AG04449 (cell line): ENCODE measurements at regions not wholly inside any gene's neighbourhood (a gene's known extent, or its start where the extent isn't known, plus 50 kb on each side); places are given as distances from the start of the nearest gene placed in this dataset.

Experiments used
- CTCF ChIA-PET: fragments of 350-600 bp; formaldehyde crosslinking; extraction: SDS; loops from one replicate; lab custom pipeline; 2021; ENCODE audit warnings: antibody characterized with exemption; lab: Yijun Ruan, JAX
- POLR2A ChIA-PET: fragments of 400-600, 350-600 bp; formaldehyde crosslinking; extraction: SDS; loops from one replicate; lab custom pipeline; 2020; ENCODE audit warnings: antibody characterized with exemption, inconsistent platforms; lab: Yijun Ruan, JAX
- DNase-seq: peaks from one replicate; pipeline ENCODE4 v3.0.0-alpha.2; 2010; ENCODE audit warnings: low read depth, low spot score
- H3K4me3 ChIP-seq: 2 replicates; pipeline ENCODE4 v1.5.1; 2011; ENCODE audit warnings: low read depth, mild to moderate bottlenecking, control low read depth, low read length
- TF ChIP-seq, protein P1 (sequence below): IDR thresholded peaks from one replicate; pipeline ENCODE4 v1.5.1; 2011; ENCODE audit warnings: mild to moderate bottlenecking, moderate library complexity, low read length, control low read depth, inconsistent platforms; ENCODE audit not compliant: insufficient read depth; ENCODE audit errors: missing control alignments

DNA sequence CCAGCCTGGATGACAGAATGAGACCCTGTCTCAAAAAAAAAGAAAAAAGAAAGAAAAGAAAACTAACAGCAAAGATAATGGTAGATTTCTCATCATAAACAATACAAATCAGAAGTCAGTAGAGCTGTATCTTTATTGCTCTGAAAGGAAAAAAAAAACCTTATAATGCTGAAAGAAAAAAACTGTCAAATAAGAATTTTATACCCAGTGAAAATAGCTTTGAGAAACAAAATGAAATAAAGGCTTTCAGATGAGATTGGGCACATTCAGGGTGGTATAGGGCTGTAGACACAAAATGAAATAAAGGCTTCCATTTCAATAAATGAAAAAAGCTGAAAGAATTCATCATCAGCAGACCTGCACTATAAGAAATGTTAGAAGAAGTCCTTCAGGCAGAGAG lies 105.0 kb upstream of the FOXN3 start:
- H3K4me3 ChIP-seq: no peak overlapping the region
- POLR2A ChIA-PET: no interaction called here
- TF ChIP-seq, protein P1, sequence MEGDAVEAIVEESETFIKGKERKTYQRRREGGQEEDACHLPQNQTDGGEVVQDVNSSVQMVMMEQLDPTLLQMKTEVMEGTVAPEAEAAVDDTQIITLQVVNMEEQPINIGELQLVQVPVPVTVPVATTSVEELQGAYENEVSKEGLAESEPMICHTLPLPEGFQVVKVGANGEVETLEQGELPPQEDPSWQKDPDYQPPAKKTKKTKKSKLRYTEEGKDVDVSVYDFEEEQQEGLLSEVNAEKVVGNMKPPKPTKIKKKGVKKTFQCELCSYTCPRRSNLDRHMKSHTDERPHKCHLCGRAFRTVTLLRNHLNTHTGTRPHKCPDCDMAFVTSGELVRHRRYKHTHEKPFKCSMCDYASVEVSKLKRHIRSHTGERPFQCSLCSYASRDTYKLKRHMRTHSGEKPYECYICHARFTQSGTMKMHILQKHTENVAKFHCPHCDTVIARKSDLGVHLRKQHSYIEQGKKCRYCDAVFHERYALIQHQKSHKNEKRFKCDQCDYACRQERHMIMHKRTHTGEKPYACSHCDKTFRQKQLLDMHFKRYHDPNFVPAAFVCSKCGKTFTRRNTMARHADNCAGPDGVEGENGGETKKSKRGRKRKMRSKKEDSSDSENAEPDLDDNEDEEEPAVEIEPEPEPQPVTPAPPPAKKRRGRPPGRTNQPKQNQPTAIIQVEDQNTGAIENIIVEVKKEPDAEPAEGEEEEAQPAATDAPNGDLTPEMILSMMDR: no peak
- CTCF ChIA-PET: interaction anchor here (0.8 kb wide), 1 partner anchor 400 kb away, joined by 3 read pairs; no protein-coding TSS in a partner anchor
- DNase-seq: no peak

DNA sequence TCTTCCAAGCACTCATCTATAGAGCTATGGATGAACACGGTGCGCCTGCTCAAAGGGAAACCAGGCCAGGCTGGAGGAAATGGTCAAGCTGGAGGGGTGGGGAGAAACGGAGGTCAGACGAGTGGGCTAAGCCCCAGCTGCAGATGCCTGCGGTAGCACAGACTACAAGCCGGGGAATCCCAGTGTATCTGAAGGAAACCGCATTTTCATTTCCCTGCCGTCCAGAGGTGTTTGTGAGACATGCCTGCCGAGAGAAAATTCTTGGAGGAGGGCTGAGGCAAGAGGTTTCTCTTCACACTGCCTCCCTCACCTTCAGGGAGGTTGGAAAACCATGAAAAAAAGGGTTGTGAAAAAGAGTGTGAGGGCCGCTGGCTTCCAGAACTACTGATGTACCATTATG lies 102.0 kb upstream of the FOXN3 start:
- CTCF ChIA-PET: no interaction called here
- DNase-seq: no peak
- no peak overlapping the region for H3K4me3 ChIP-seq
- POLR2A ChIA-PET: no interaction called here
- TF ChIP-seq, protein P1: no peak

DNA sequence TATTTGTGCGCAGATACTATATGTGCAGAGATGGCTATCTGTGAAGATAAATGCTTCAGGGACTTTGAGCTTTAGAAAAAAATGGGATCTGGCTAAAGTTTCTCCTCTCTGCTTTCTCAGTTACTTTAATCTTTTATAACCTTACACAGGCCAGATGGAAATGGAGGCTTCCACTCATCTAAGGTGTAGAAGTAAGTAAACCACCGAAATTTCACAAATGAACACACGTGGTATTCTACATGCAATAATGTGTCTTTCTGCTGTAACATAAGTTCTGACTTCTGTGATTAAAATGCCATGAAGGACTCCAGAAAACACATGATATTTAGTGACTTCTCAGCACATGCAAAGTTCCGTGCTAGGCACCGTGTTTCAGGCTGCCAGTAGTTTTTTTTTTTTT lies 99.1 kb upstream of the FOXN3 start:
- no peak overlapping the region for H3K4me3 ChIP-seq
- DNase-seq: no peak
- TF ChIP-seq, protein P1: no peak
- POLR2A ChIA-PET: no interaction called here
- CTCF ChIA-PET: interaction anchor here (1.2 kb wide), 1 partner anchor 475 kb away, joined by 3 read pairs; no protein-coding TSS in a partner anchor

DNA sequence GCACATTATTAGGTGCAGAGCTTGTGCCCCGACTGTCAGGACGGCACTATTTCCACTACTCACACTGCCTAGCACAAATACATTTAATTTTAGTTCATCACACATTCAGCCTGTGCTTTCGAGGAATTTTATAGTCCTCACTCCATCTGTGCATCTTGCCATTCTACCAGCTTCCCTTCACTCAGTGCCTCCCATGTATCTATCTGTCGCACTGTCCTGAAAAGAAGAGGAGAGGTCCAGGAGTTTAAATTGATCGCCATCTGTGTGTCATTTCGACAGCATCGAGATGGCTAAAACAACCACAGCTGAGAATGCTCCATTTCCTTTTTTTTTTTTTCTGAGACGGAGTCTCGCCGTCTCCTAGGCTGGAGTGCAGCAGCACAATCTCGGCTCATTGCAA lies 97.6 kb upstream of the FOXN3 start:
- H3K4me3 ChIP-seq: no peak overlapping the region
- no peak for DNase-seq
- TF ChIP-seq, protein P1: no peak
- CTCF ChIA-PET: no interaction called here
- POLR2A ChIA-PET: no interaction called here

DNA sequence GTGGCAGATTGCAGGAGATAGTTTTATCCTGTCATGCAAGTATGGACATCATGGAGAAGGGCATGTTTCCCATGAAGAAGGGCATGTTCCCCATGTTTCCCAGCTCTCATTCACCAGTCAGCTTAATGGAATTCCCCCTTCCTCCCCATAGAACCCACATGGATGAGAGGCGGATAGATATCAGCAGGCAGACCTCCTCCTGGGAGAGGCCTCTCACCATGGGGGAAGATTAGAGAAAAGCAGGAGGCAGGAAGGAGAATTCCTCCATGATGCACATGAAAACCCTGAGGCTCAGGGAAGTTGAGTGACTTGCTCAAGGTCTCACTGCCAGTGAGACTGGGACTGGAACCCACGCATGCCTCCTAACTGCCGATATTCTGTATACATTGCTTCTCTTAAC lies 92.9 kb upstream of the FOXN3 start:
- POLR2A ChIA-PET: no interaction called here
- H3K4me3 ChIP-seq: no peak overlapping the region
- TF ChIP-seq, protein P1: no peak
- CTCF ChIA-PET: no interaction called here
- no peak for DNase-seq

DNA sequence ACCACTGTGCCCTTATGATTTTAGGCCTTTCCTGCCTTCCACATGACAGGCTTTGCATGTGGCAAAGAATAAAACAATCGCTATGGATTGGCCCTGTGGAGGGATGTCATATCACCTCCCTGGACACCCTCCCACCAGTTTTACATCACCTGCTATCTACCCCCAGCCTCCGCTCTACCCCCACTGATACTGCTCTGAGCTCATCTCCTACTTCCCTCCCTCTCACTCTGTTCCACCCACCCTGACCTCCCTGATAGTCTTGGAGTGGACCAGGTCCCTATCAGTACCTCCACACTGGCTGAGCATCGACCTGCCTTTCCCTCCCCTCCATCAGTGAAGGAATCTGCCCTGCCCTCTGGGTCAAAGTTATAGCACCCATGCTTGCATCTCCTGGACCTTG lies 91.8 kb upstream of the FOXN3 start:
- H3K4me3 ChIP-seq: no peak overlapping the region
- no peak for DNase-seq
- ChIA-PET CTCF (no interaction called here), POLR2A (interaction anchor here (0.6 kb wide), 1 partner anchor 15 kb away, joined by 3 read pairs; no protein-coding TSS in a partner anchor)
- TF ChIP-seq, protein P1: no peak
